ENCODE measurements at regions not wholly inside any gene's neighbourhood (a gene's known extent, or its start where the extent isn't known, plus 50 kb on each side); places are given as distances from the start of the nearest gene placed in this dataset.

- Mint-ChIP-seq H3K4me1 (peaks cover 5% of the 10 kb centered on the region), H3K9me3 (no peaks in the 10 kb centered on the region), H3K27me3 (ENCODE audit: low read depth) (no peaks in the 10 kb centered on the region), H3K4me3 (no peak overlapping the region), H3K36me3 (peaks cover 11% of the 10 kb centered on the region), H3K27ac (no peak overlapping the region)
- TF ChIP-seq CREM (CRISPR knock-in tag; IDR thresholded peaks at IDR 0.05), result no peak
- no peak for TF ChIP-seq ZNF263 (CRISPR knock-in tag; IDR thresholded peaks at IDR 0.05; ENCODE audit: low read depth)
- TF ChIP-seq EMX1 (CRISPR knock-in tag; IDR thresholded peaks at IDR 0.05), result no peak
- no peak for TF ChIP-seq ZNF512 (CRISPR knock-in tag; IDR thresholded peaks at IDR 0.05; ENCODE audit: borderline replicate concordance)
- no peak for TF ChIP-seq ZNF219 (CRISPR knock-in tag; IDR thresholded peaks at IDR 0.05; ENCODE audit: borderline replicate concordance)
- no peak for ATAC-seq
- POLR2A ChIA-PET, result no interaction called here
- DNase-seq (ENCODE audit: low spot score), result no peak
- CTCF ChIA-PET, result no interaction called here
These were observed 62.5 kb upstream of the PRDX6 start for GRCh38 chr1:173414539-173415226.

GRCh38 chr1:173415490-173415889 is 61.6 kb upstream of the PRDX6 start:
- Mint-ChIP-seq H3K9me3 (no peaks in the 10 kb centered on the region), H3K4me3 (no peak overlapping the region), H3K27ac (no peak overlapping the region), H3K4me1 (peaks cover 11% of the 10 kb centered on the region), H3K36me3 (peaks cover 16% of the 10 kb centered on the region), H3K27me3 (ENCODE audit: low read depth) (no peaks in the 10 kb centered on the region)
- ATAC-seq (no peak), DNase-seq (ENCODE audit: low spot score) (no peak)
- ChIA-PET POLR2A (no interaction called here), CTCF (no interaction called here)
- no peak for TF ChIP-seq HMGXB4 (CRISPR knock-in tag; IDR thresholded peaks at IDR 0.05)
- no peak for TF ChIP-seq SMAD4 (CRISPR knock-in tag; IDR thresholded peaks at IDR 0.05)
- no peak for TF ChIP-seq ATF6 (CRISPR knock-in tag; IDR thresholded peaks at IDR 0.05)

- Mint-ChIP-seq H3K27ac (no peak overlapping the region; the same call in 1 of the 2 replicates), H3K4me1 (peaks cover 11% of the 10 kb centered on the region), H3K36me3 (peaks cover 16% of the 10 kb centered on the region), H3K9me3 (no peaks in the 10 kb centered on the region), H3K27me3 (ENCODE audit: low read depth) (no peaks in the 10 kb centered on the region), H3K4me3 (no peak overlapping the region)
- DNase-seq (ENCODE audit: low spot score), result no peak
- ATAC-seq, result no peak
- ChIA-PET POLR2A (no interaction called here), CTCF (no interaction called here)
- TF ChIP-seq USF2 (CRISPR knock-in tag; IDR thresholded peaks at IDR 0.05), result no peak
- no peak for TF ChIP-seq ZNF121 (CRISPR knock-in tag; IDR thresholded peaks at IDR 0.05)
- no peak for TF ChIP-seq ETV6 (CRISPR knock-in tag; IDR thresholded peaks at IDR 0.05)
- no peak for TF ChIP-seq PRRX2 (CRISPR knock-in tag; IDR thresholded peaks at IDR 0.05)
- no peak for TF ChIP-seq STAT6 (CRISPR knock-in tag; conservative IDR thresholded peaks at IDR 0.05; ENCODE audit: low read depth)
- TF ChIP-seq FOXK1 (CRISPR knock-in tag; IDR thresholded peaks at IDR 0.05), result no peak
- TF ChIP-seq CREB1 (CRISPR knock-in tag; IDR thresholded peaks at IDR 0.05), result no peak
- TF ChIP-seq NR3C1 (CRISPR knock-in tag; conservative IDR thresholded peaks at IDR 0.05; ENCODE audit: low read depth), result no peak
- TF ChIP-seq ERG (CRISPR knock-in tag; IDR thresholded peaks at IDR 0.05), result no peak
- TF ChIP-seq GABPB1 (CRISPR knock-in tag; IDR thresholded peaks at IDR 0.05), result no peak
- no peak for TF ChIP-seq NR2C2 (CRISPR knock-in tag; IDR thresholded peaks at IDR 0.05)
- no peak for TF ChIP-seq HMGA2 (CRISPR knock-in tag; IDR thresholded peaks at IDR 0.05)
- no peak for TF ChIP-seq ATF6 (CRISPR knock-in tag; IDR thresholded peaks at IDR 0.05)
These were observed 61.2 kb upstream of the PRDX6 start for GRCh38 chr1:173415905-173416450.

Data from WTC11 (cell line).